VCaP (cell line): ENCODE measurements at regions not wholly inside any gene's neighbourhood (a gene's known extent, or its start where the extent isn't known, plus 50 kb on each side); places are given as distances from the start of the nearest gene placed in this dataset.

Experiments used
- H3K27ac ChIP-seq: fragments of 450-650 bp; 2 replicates; pipeline ENCODE4 v1.5.1; 2017
- CTCF ChIP-seq: fragments of 450-650 bp; conservative IDR thresholded peaks from 2 replicates; pipeline ENCODE4 v1.5.1; 2017; ENCODE audit warnings: mild to moderate bottlenecking, moderate library complexity

DNA sequence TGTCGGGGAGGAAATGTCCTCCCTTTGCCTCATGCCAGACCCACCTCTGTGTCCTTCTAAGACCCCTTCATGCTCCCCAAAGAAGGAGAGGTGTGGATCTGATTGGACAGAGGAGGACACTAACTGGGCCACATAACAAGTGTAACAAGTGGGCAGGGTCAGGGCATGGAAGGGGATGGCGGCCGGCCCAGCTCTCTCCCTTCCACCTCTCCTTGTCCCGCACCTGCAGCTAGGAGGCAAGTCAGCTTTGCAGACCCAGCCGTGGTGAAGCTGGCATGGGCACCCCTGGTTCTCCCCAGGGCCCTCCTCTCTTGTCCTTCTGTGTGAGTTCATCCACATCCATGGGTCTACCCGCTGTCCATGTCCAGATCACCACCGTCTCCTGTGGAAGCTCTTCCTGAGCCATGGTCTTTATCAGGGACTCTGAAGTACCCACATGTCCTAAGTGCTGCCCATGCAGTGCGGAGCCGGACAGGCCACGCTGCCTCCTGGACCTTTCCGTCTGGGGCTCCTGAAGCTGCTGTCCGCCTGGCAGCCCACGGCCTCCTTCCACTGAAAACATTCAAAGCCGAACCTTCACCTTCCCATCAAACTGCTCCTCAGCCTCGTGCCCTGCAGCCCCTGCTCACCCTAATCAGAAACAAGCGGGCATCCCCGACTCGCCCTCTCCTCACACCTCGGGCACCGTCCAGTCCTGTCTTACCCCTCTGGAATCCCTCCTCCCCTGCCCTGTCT lies 460.5 kb downstream of the PTPRU start:
- TF ChIP-seq CTCF: no peak
- H3K27ac ChIP-seq: no peak overlapping the region

DNA sequence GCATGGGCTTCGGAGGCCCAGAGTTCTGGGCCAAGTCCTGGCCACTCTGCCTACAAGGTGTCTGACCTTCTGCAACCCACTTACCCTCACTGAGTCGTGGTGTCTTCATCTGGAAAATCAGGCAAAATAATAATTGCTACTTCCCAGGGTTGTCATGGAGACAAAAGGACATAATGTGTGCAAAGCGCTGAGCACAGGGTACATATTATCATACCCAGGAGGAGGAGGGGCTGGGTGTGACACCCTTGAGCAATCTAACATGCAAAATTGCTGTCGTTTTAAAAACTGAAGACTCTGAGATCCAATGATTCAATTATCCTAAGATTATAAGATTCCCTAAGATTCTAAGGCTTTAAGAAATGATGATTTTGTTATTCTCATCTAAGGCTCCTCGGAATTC lies 459.5 kb downstream of the PTPRU start:
- no peak for TF ChIP-seq CTCF
- no peak overlapping the region for H3K27ac ChIP-seq

DNA sequence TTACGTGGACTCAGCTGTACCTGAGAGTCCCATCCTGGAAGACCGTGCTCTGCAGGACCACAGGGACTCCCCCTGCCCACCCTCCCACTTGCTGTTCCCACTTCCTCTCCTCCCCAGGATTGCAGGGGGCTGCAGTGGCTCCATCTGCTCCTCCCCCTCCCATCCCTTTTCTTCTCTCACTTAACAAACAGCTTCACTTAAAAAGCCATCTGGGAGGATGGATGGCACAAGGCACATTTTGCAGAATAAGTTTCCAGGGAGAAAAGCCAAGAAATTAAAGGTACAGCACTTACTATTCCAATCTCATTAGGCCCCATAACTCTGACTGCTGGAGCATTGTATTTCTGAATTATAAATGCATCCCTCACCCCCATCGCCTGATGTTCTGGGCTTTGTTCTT lies 458.7 kb downstream of the PTPRU start:
- H3K27ac ChIP-seq: no peak overlapping the region
- TF ChIP-seq CTCF: no peak

DNA sequence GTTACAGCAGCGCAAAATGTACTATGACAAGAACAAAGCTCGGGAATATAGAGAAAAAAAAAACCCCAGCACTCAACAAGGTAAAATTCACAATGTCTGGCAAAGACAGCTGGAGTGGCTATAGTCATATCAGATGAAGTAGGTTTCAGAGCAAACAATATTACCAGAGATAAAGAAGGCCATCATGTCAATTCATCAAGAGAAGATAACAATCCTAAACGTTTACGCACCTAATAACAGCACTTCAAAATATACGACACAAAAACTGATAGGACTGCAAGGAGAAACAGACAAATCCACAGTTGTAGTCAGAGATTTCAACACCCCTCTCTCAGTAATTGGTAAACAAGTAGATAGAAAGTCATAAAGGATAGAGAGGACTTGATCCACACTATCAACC lies 455.2 kb downstream of the PTPRU start:
- no peak for TF ChIP-seq CTCF
- no peak overlapping the region for H3K27ac ChIP-seq

GRCh38 chr1:29690156-29690555 lies 453.8 kb downstream of the PTPRU start:
- no peak for TF ChIP-seq CTCF
- H3K27ac ChIP-seq: no peak overlapping the region

DNA sequence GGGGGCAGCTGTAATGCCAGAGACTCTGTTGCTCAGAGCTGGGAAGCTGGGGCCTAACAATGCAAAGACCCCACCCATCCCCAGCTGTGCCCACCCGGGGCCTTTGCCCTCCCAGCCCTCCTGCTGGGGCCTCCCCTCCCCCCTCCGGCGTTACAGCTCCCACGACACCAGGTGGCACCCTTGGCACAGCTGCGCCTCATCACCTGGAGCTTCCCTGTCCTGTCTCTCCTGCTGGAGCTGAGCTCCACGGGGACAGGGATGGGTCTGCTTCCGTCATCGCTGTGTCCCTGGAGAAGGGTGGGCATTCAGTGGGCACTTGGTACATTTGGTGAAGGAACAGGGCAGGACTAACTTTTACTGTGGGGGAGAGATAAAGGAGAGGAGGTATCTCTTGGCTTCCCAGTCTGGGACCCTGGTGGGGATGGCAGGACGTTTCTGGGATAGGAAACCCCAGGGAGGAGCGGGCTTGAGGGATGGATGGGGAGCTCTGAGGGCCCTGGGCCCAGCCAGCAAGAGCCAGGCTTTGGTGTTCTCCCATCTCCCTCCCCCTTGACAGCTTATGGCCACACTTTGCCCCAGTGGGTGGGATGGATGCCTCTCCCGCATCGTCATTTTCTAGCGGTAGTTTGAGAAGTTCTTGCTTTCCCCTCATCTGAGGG lies 453.2 kb downstream of the PTPRU start:
- no peak overlapping the region for H3K27ac ChIP-seq

More for the DNA sequence above, 453.2 kb downstream of the PTPRU start:
- TF ChIP-seq CTCF: peak; percentile 68
